Endodermal cell (in vitro differentiated cells): ENCODE measurements at regions not wholly inside any gene's neighbourhood (a gene's known extent, or its start where the extent isn't known, plus 50 kb on each side); places are given as distances from the start of the nearest gene placed in this dataset.

ENCODE experiments used
- DNase-seq: peaks from one replicate; pipeline ENCODE4 v3.0.0-alpha.2; 2017
- H3K27ac ChIP-seq: 2 replicates; pipeline ENCODE4 v1.5.1; 2013; ENCODE audit warnings: mild to moderate bottlenecking, low read depth, low read length, moderate library complexity
- H3K27me3 ChIP-seq: 2 replicates; pipeline ENCODE4 v1.6.1; 2013; ENCODE audit warnings: mild to moderate bottlenecking, low read length, moderate library complexity; ENCODE audit not compliant: insufficient read depth, control insufficient read depth, poor library complexity, severe bottlenecking
- H3K36me3 ChIP-seq: 2 replicates; pipeline ENCODE4 v1.7.0; 2013; ENCODE audit warnings: mild to moderate bottlenecking, low read length, moderate library complexity; ENCODE audit not compliant: control insufficient read depth, insufficient read depth
- H3K4me1 ChIP-seq: one replicate; pipeline ENCODE4 v1.7.0; 2013; ENCODE audit warnings: low read length; ENCODE audit not compliant: control insufficient read depth, insufficient read depth
- H3K4me3 ChIP-seq: 2 replicates; pipeline ENCODE4 v1.5.1; 2013; ENCODE audit warnings: mild to moderate bottlenecking, low read length, moderate library complexity
- H3K9ac ChIP-seq: 2 replicates; pipeline ENCODE4 v1.6.1; 2013; ENCODE audit warnings: mild to moderate bottlenecking, low read length, moderate library complexity; ENCODE audit not compliant: poor library complexity, severe bottlenecking; ENCODE audit errors: extremely low read depth
- H3K9me3 ChIP-seq: 2 replicates; pipeline ENCODE4 v1.6.1; 2013; ENCODE audit warnings: mild to moderate bottlenecking, low read length, moderate library complexity; ENCODE audit not compliant: control insufficient read depth
- H3K27ac Mint-ChIP-seq: 2 replicates; pipeline ENCODE4 v1.8.0; 2020; ENCODE audit warnings: mixed read lengths
- H3K27me3 Mint-ChIP-seq: 2 replicates; pipeline ENCODE4 v1.8.0; 2021; ENCODE audit warnings: mild to moderate bottlenecking, mixed read lengths; ENCODE audit not compliant: insufficient read depth
- H3K36me3 Mint-ChIP-seq: 2 replicates; pipeline ENCODE4 v1.8.0; 2020; ENCODE audit warnings: low read depth, mixed read lengths
- H3K4me1 Mint-ChIP-seq: 2 replicates; pipeline ENCODE4 v1.8.0; 2020; ENCODE audit warnings: mixed read lengths
- H3K4me3 Mint-ChIP-seq: 2 replicates; pipeline ENCODE4 v1.8.0; 2020; ENCODE audit warnings: mild to moderate bottlenecking, moderate library complexity, mixed read lengths
- H3K9me3 Mint-ChIP-seq: 2 replicates; pipeline ENCODE4 v1.8.0; 2020; ENCODE audit warnings: mild to moderate bottlenecking, mixed read lengths
- CTCF ChIP-seq: fragments of 200-600 bp; sonication (generic); conservative IDR thresholded peaks from 2 replicates; pipeline ENCODE4 v1.5.0; 2021; ENCODE audit warnings: antibody characterized with exemption, mild to moderate bottlenecking
- WGBS, 2 experiments: methylation state at CpG; one replicate each; pipeline versions ENCODE4 v1.1.5 to v1.1.7; 2013; ENCODE audit warnings: missing lambda C conversion rate in 2 of 2, mixed read lengths in 1 of 2; ENCODE audit not compliant: insufficient coverage in 1 of 2, insufficient read length in 1 of 2; 5-methylcytosine and 5-hydroxymethylcytosine counted together

GRCh38 chr21:24716281-24716918 is 890.9 kb downstream of the MRPL39 start:
- Mint-ChIP-seq H3K36me3 (no peaks in the 10 kb centered on the region), H3K9me3 (peaks cover 27% of the 10 kb centered on the region), H3K27ac (no peak overlapping the region), H3K4me3 (no peak overlapping the region), H3K4me1 (peaks cover 6% of the 10 kb centered on the region), H3K27me3 (no peaks in the 10 kb centered on the region)
- Histone ChIP-seq H3K36me3 (no peaks in the 10 kb centered on the region), H3K4me1 (no peaks in the 10 kb centered on the region), H3K4me3 (no peak overlapping the region), H3K27ac (no peak overlapping the region), H3K9me3 (no peaks in the 10 kb centered on the region), H3K27me3 (no peaks in the 10 kb centered on the region), H3K9ac (no peak overlapping the region)
- DNase-seq = no peak
- WGBS, 2 experiments = 40 to 77% methylated on average over 1 to 3 of the region's 3 CpGs
- no peak for TF ChIP-seq CTCF

- peaks cover 34% of the 10 kb centered on the region for H3K9me3 Mint-ChIP-seq
- 60% methylated on average over 1 of the region's 2 CpGs; no CpG with 5 or more reads in 1 of the 2 experiments for WGBS, 2 experiments
- no peaks in the 10 kb centered on the region for H3K36me3 Mint-ChIP-seq
- Histone ChIP-seq H3K9me3 (peaks cover 2% of the 10 kb centered on the region), H3K4me3 (no peak overlapping the region), H3K36me3 (no peaks in the 10 kb centered on the region), H3K27me3 (no peaks in the 10 kb centered on the region), H3K27ac (no peak overlapping the region), H3K9ac (no peak overlapping the region), H3K4me1 (no peaks in the 10 kb centered on the region)
- no peak for DNase-seq
- no peak overlapping the region for H3K4me3 Mint-ChIP-seq
- no peak for TF ChIP-seq CTCF
- H3K4me1 Mint-ChIP-seq = peaks cover 5% of the 10 kb centered on the region
- H3K27ac Mint-ChIP-seq = no peak overlapping the region
- H3K27me3 Mint-ChIP-seq = no peaks in the 10 kb centered on the region
Observed at GRCh38 chr21:24714646-24715200, 892.6 kb downstream of the MRPL39 start.

- Mint-ChIP-seq H3K4me1 (no peaks in the 10 kb centered on the region), H3K27me3 (no peaks in the 10 kb centered on the region), H3K9me3 (peaks cover 48% of the 10 kb centered on the region), H3K4me3 (no peak overlapping the region), H3K36me3 (no peaks in the 10 kb centered on the region), H3K27ac (no peak overlapping the region)
- no peaks in the 10 kb centered on the region for H3K36me3 ChIP-seq
- DNase-seq = no peak
- 59 to 100% methylated on average over 1 to 2 of the region's 2 CpGs for WGBS, 2 experiments
- no peaks in the 10 kb centered on the region for H3K4me1 ChIP-seq
- no peak for TF ChIP-seq CTCF
- no peak overlapping the region for H3K27ac ChIP-seq
- no peaks in the 10 kb centered on the region for H3K27me3 ChIP-seq
- H3K4me3 ChIP-seq = no peak overlapping the region
- H3K9ac ChIP-seq = no peak overlapping the region
- peaks cover 14% of the 10 kb centered on the region for H3K9me3 ChIP-seq
Observed at GRCh38 chr21:24705201-24705600, 902.1 kb downstream of the MRPL39 start.
